ENCODE measurements at regions not wholly inside any gene's neighbourhood (a gene's known extent, or its start where the extent isn't known, plus 50 kb on each side); places are given as distances from the start of the nearest gene placed in this dataset.

- TF ChIP-seq FOS (IDR thresholded peaks at IDR 0.05; ENCODE audit: borderline replicate concordance, insufficient read depth, low read length), result no peak
- TF ChIP-seq CTCF (IDR thresholded peaks at IDR 0.05; ENCODE audit: extremely low read depth in 1 of 2, insufficient read depth in 1 of 2, low read depth in 1 of 2, low read length in 2 of 2), result no peak
- no peak for TF ChIP-seq EZH2 (IDR thresholded peaks at IDR 0.05; ENCODE audit: borderline replicate concordance, low read depth, low read length, severe bottlenecking)
- TF ChIP-seq JUN (IDR thresholded peaks at IDR 0.05; ENCODE audit: borderline replicate concordance, insufficient read depth, insufficient read length, low read depth), result no peak
- TF ChIP-seq MYC (IDR thresholded peaks at IDR 0.05; ENCODE audit: low read depth, low read length), result no peak
Observed at GRCh38 chr13:107642831-107643230, 572.5 kb downstream of the LIG4 start.
